Glomerular visceral epithelial cell (primary cell): ENCODE measurements at regions not wholly inside any gene's neighbourhood (a gene's known extent, or its start where the extent isn't known, plus 50 kb on each side); places are given as distances from the start of the nearest gene placed in this dataset.
A peak's percentile ranks its signal among the peaks of the same experiment; 100 is the strongest.

ENCODE experiments used
- DNase-seq: peaks from one replicate; pipeline ENCODE4 v3.0.0-alpha.2; 2016; ENCODE audit errors: extremely low spot score

GRCh38 chr11:131190446-131190845, 180.0 kb upstream of the NTM start:
- no peak for DNase-seq

- no peak for DNase-seq
Observed at GRCh38 chr11:131191606-131192005, 178.8 kb upstream of the NTM start.

- no peak for DNase-seq
Observed at GRCh38 chr11:131192628-131193027, 177.8 kb upstream of the NTM start.

GRCh38 chr11:131193031-131193501, 177.3 kb upstream of the NTM start:
- no peak for DNase-seq

- DNase-seq = no peak
Observed at GRCh38 chr11:131194726-131195125, 175.7 kb upstream of the NTM start.

DNA sequence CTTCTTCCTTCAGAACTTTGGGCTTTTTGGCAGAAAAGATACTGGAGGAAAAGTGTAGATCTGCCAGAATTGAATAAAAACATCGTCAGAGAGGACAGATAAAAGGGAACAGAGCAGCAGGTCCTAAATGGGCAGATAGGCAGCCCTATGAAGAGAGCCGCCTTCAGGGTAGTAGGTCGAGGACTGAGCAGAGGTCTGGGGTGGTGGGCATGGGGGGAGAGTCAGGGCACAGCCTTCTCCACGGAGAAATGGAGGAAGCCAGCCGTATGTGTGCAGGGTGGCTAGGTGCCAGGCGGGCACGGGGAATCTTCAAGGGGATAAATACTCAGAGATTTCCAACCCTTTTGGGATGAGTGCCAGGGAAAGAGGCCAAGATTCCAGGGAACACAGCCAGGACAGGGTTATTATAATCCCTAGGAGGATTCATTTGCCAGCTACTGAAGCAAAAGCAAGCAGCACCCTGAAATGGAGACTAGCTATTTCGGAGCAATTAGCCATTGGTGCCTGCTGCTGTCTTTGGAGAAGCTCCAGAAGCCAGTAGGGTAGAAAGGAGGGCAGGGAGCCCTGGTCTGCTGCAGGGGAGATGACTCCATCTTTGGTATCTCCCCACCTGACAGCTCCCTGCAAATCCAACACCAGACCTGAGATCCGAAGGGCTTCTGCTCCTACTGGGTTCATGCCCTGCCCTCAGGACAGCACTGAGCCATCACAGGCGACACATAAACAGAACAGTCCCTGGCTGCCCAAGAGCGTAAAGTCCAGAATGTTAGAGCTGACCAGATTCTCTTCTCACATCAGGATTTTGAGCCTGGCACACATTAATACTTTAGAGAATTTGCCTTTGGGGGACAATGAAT, 174.5 kb upstream of the NTM start:
- DNase-seq = peak; percentile 71

- no peak for DNase-seq
Observed at GRCh38 chr11:131198161-131199014, 172.0 kb upstream of the NTM start.

DNA sequence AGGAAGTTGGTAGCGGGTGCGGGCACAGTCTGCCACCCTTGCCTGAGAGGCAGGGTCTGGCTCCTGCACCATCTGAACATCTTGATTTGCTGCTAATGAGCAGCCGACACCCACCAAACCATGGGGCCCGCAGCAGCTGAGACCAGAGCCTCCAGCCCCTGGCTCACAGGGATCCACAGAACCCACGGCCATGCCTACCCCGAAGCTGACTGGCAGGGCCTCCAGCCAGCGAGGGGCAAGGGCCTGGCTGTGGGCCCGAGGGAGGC, 171.5 kb upstream of the NTM start:
- no peak for DNase-seq

GRCh38 chr11:131201674-131202073, 168.7 kb upstream of the NTM start:
- no peak for DNase-seq

- no peak for DNase-seq
Observed at GRCh38 chr11:131203040-131203439, 167.4 kb upstream of the NTM start.

- no peak for DNase-seq
Observed at GRCh38 chr11:131204282-131204681, 166.1 kb upstream of the NTM start.

DNA sequence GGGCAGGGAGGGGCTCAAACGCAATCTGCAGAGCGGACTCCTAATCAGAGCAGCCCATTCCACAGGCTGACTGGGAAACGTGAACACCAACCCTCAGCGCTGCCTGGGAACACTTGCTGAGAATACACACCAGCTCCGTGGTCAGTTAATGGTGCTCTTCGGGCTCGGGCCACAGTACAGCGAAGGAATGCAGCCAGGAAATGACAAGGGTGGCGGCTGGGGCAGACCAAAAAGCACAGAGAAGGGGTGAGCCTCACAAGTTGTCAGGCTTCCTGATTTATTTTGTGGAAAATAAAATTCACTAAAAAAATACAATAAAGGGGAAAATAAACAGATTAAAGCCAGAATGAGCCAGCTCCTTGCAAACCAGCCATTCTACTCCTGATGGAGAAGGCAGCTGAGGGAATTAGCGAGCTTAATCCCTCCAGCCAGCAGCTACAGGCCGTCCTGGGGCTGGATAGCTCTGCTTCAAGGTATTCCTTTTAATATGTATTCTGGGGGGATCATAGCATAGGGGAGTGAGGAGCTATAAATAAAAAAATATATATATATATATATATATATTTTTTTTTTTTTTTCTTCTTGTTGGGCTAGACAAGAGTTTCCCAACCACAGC, 165.5 kb upstream of the NTM start:
- DNase-seq = no peak

DNA sequence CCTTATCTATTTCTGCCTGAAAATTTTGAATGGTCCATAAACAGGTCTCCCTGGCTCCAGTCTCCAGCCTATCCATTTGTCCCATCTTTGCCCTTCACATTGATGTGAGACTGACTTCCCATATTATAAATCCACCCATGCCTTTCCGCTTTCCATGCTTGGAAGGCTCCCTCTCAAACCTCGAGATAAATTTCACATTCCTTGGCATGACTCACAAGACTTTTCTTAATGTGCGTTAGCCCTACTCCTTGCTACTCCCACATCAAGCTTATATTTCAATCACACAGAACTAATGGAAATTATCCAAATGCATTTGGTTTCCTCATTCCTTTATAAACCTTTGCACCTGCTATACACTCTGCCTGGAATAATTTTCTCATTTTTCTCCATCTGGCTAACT, 163.7 kb upstream of the NTM start:
- peak; percentile 8 for DNase-seq

GRCh38 chr11:131207901-131208300, 162.5 kb upstream of the NTM start:
- no peak for DNase-seq

DNA sequence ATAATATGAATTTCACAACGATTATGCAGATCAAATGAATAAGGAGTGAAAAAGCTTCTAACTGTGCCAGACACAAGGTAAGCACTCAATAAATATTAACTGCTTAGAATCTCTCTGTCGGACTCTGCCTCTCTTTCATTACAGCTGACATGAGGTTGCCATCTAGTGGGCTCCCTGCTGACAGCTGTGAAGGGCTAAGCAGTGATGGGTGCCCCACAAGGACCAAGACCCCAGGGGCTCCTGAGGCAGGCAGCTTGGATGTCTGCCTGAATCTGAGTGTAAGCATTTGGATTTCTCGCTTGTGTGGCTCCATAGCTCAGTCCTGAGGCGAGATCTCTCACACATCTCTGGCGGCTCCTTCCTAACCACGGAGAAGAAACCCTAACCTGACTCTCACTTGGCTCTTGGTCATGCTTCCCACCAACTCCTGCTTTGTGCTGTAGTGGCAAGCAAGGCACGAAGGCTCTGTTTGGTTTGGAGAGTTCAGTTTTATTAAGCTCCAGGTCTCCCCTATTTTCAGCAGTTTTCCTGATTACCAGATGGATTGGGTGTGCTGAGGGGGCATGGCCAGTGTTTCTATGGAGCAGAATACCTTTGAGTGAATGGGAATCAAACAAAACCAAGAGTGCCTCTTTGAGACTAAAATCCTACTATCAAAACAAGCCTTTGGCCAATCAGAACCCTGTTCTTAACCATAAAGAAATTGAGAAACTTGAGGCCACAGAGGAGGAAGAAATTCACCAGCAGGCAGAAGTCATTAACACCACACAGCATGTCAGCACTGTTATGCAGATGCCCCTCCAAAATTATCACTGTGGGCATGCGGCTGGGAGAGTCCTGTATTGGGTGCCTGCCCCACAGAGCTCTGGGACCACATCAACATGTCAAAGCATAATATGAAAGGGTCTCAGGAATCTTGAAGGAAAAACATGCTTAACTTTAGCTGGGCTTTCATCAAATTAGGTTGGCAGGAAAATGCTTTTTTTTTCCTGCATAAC, 152.8 kb upstream of the NTM start:
- DNase-seq = no peak

- no peak for DNase-seq
Observed at GRCh38 chr11:131218542-131218941, 151.9 kb upstream of the NTM start.

DNA sequence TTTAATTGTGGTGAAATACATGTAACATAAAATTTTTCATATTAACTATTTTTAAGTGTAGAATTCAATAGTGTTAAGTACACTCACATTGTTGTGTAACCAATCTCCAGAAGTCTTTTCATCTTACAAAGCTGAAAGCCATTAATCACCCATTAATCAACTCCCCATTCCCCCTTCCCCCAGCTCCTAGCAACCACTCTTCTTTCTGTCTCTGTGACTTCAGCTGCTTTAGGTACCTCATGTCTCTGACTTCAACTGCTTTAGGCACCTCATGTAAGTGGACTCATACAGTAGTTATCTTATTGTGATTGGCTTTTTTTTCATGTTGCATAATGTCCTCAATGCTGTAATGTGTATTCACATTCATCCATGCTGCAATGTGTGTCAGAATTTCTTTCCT, 150.8 kb upstream of the NTM start:
- DNase-seq = no peak

GRCh38 chr11:131223198-131223991, 147.0 kb upstream of the NTM start:
- DNase-seq = no peak

- DNase-seq = no peak
Observed at GRCh38 chr11:131228378-131228777, 142.0 kb upstream of the NTM start.

DNA sequence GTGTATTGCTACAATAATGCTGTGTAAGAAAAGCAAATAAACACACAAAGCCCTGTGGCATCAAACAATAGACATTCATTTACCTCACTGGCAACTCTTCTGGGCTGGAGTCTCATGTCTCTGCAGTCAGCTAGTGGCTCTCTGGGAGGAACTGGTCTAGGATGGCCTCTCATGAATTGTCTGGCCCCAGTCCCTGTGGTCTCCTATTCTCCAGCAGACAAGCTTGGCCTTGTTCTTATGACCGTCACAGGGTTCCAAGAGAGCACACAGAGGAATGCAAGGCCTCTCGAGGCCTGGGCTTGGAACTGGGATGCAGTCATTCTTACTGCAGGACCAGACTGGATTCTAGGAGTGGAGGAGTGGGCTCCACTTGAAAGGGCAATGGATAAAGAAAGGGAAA, 141.2 kb upstream of the NTM start:
- DNase-seq = no peak
